H7 (cell line): ENCODE measurements at regions not wholly inside any gene's neighbourhood (a gene's known extent, or its start where the extent isn't known, plus 50 kb on each side); places are given as distances from the start of the nearest gene placed in this dataset.

Source experiments
- DNase-seq: peaks from one replicate; pipeline ENCODE4 v3.0.0; 2012
- H3K27me3 ChIP-seq: 2 replicates; pipeline ENCODE4 v1.6.0; 2011; ENCODE audit warnings: mild to moderate bottlenecking, low read length; ENCODE audit not compliant: control insufficient read depth, insufficient read depth
- H3K36me3 ChIP-seq: replicated peaks from 2 replicates; pipeline ENCODE4 v1.5.1; 2011; ENCODE audit warnings: low read length; ENCODE audit not compliant: control insufficient read depth, insufficient read depth
- H3K4me3 ChIP-seq: 2 replicates; pipeline ENCODE4 v1.5.1; 2011; ENCODE audit warnings: low read depth, mild to moderate bottlenecking, control low read depth, low read length, moderate library complexity; ENCODE audit not compliant: insufficient read depth

DNA sequence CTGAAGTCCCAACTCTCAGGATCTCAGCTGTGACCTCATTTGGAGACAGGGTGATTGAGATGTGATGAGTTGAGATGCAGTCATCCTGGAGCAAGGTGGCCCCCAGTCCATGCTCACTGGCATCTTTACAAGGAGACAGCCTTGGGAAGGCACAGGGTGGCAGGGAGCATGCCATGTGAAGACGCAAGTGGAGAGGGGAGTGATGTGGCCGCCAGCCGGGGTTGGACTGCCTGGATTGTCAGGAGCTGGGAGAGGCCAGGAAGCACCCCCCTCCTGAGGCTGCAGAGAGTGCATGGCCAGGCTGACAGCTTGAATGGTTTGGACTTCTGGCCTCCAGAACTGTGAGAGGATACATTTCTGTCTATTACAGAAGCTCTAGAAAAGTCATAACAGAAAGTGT, 194.4 kb downstream of the UQCRFS1 start:
- peaks cover 5% of the 10 kb centered on the region for H3K27me3 ChIP-seq
- no peak for DNase-seq
- H3K4me3 ChIP-seq: no peak overlapping the region
- no peaks in the 10 kb centered on the region for H3K36me3 ChIP-seq

GRCh38 chr19:29017788-29018187, 195.2 kb downstream of the UQCRFS1 start:
- Histone ChIP-seq H3K36me3 (no peaks in the 10 kb centered on the region), H3K27me3 (peaks cover 5% of the 10 kb centered on the region), H3K4me3 (no peak overlapping the region)
- DNase-seq: no peak

DNA sequence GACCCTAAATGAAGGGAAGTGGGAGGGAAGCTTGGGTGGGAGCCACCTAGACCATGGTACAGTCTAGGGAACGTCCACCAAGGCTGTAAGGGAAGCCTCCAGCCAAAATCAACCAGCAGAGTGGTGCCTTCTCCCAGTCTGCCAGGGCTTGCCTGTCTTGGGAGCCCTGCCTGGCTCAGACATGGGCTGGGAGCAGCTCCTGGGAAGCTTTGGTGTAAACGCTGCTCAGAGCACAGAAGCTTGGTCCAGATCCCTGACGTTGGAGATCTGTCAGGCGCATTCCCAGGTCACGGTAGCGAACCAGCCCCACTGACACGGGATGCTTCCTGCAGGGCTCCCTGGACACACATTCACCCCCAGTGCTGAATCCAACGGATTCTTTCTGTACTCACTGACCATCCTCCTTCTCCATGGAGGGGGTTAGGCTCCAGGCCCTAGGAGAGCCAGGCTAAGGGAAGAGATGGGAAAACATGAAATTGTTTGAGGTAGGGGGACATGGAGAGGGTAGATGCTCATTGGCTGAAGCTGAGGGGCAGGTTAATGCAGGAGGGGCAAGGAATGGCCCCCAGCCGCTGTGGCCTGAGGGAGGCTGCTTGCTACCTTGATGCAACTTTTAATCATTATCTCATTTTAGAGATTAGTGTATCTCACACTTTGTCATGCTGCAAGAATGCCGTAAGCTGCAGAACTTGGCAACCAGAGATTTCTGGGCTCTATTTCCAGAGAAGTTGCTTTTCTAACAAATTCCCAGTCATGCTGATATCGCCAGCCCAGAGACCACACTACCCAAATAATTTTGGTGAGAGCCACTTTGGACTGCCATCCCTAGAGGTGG, 195.8 kb downstream of the UQCRFS1 start:
- H3K4me3 ChIP-seq: no peak overlapping the region
- peaks cover 5% of the 10 kb centered on the region for H3K27me3 ChIP-seq
- no peaks in the 10 kb centered on the region for H3K36me3 ChIP-seq
- no peak for DNase-seq

DNA sequence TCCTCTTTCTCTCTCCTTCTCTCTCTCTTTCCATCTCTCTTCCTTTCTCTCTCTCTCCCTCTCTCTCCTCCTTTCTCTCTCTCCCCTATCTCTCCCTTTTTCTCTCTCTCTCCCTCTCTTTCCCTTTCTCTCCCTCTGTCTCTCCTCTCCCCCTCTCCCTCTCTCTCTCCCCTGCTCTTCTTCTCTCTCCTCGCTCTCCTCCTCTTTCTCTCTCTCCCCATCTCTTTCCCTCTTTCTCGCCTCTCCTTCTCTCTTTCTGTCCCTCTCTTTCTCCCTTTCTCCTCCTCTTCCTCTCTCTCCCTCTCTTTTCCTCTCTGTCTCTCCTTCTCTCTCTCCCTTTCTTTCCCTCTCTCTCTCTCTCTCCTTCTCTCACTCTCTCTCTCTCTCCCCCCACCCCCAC, 196.6 kb downstream of the UQCRFS1 start:
- H3K4me3 ChIP-seq: no peak overlapping the region
- H3K27me3 ChIP-seq: peaks cover 5% of the 10 kb centered on the region
- H3K36me3 ChIP-seq: no peaks in the 10 kb centered on the region
- DNase-seq: no peak

DNA sequence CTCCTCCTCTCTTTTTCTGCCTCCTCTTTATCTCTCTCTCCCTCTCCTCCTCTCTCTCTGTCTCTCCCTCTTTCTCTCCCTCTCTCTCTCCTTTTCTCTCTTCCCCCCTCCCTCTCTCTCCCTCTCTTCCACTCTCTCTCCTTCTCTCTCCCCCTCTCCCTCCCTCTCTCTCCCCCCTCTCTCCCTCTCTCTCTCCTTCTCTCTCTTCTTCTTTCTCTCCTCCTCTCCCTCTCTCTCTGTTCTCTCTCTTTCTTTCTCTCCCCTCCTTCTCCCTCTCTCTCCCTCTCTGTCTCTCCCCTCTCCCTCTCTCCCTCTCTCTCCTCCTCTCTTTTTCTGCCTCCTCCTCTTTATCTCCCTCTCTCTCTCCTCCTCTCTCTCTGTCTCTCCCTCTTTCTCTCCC, 197.4 kb downstream of the UQCRFS1 start:
- peaks cover 5% of the 10 kb centered on the region for H3K27me3 ChIP-seq
- no peak for DNase-seq
- no peaks in the 10 kb centered on the region for H3K36me3 ChIP-seq
- no peak overlapping the region for H3K4me3 ChIP-seq

- no peak for DNase-seq
- Histone ChIP-seq H3K27me3 (peaks cover 5% of the 10 kb centered on the region), H3K4me3 (no peak overlapping the region), H3K36me3 (no peaks in the 10 kb centered on the region)
These were observed 198.0 kb downstream of the UQCRFS1 start for GRCh38 chr19:29014857-29015436.

DNA sequence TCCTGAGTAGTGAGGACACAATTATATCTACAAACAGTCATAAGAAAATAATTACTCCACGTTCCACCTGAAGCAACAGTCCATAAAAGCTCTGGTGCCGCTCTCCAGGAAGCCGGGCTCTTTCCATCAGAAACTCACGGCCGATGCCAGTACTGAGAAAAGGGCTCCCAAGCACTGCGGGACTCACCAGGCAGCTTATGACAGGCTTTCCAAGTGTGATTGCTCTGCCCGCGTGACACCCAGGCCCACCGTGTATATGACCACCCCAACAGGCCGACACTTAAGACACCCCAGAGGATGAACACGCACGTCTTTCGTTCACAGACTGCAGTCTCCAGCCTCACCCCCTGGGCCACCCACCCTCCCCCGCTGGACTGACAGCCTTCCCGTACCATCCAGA, 199.0 kb downstream of the UQCRFS1 start:
- DNase-seq: no peak
- Histone ChIP-seq H3K4me3 (no peak overlapping the region), H3K27me3 (peaks cover 5% of the 10 kb centered on the region)

GRCh38 chr19:29013325-29013724, 199.6 kb downstream of the UQCRFS1 start:
- Histone ChIP-seq H3K4me3 (no peak overlapping the region), H3K27me3 (peaks cover 5% of the 10 kb centered on the region), H3K36me3 (no peaks in the 10 kb centered on the region)
- DNase-seq: peak; percentile 73

More for the DNA sequence above, 199.0 kb downstream of the UQCRFS1 start:
- no peaks in the 10 kb centered on the region for H3K36me3 ChIP-seq

GRCh38 chr19:29012457-29012856, 200.5 kb downstream of the UQCRFS1 start:
- DNase-seq: no peak

DNA sequence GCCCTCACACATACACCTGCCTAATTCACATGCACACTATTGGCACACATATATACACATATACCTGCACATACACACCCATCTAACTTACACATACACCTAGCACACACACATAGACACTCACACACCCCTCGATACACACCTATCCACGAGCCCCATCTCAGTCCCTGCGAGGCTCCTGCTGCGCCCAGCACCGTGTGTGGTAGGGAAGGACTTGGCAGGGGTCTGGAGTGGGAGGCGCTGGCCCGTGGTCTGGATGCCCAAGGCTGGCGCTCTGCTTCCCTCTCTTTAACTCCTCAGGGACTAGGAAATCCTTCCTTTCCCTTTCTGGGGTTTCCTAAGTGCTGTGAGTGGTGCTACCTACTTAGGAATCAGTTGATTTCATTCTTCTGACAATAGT, 202.7 kb downstream of the UQCRFS1 start:
- no peaks in the 10 kb centered on the region for H3K36me3 ChIP-seq
- no peaks in the 10 kb centered on the region for H3K27me3 ChIP-seq
- DNase-seq: no peak
- no peak overlapping the region for H3K4me3 ChIP-seq

More at GRCh38 chr19:29012457-29012856, 200.5 kb downstream of the UQCRFS1 start:
- Histone ChIP-seq H3K36me3 (no peaks in the 10 kb centered on the region), H3K4me3 (no peak overlapping the region), H3K27me3 (peaks cover 5% of the 10 kb centered on the region)

GRCh38 chr19:29006057-29006735, 206.8 kb downstream of the UQCRFS1 start:
- no peak for DNase-seq
- Histone ChIP-seq H3K4me3 (no peak overlapping the region), H3K36me3 (no peaks in the 10 kb centered on the region), H3K27me3 (no peaks in the 10 kb centered on the region)

- H3K27me3 ChIP-seq: no peaks in the 10 kb centered on the region
- DNase-seq: no peak
- no peak overlapping the region for H3K4me3 ChIP-seq
- no peaks in the 10 kb centered on the region for H3K36me3 ChIP-seq
These were observed 208.2 kb downstream of the UQCRFS1 start for GRCh38 chr19:29004796-29005195.

- peak; percentile 55 for DNase-seq
- Histone ChIP-seq H3K36me3 (no peaks in the 10 kb centered on the region), H3K4me3 (no peak overlapping the region), H3K27me3 (no peaks in the 10 kb centered on the region)
These were observed 209.1 kb downstream of the UQCRFS1 start for GRCh38 chr19:29003641-29004409.

DNA sequence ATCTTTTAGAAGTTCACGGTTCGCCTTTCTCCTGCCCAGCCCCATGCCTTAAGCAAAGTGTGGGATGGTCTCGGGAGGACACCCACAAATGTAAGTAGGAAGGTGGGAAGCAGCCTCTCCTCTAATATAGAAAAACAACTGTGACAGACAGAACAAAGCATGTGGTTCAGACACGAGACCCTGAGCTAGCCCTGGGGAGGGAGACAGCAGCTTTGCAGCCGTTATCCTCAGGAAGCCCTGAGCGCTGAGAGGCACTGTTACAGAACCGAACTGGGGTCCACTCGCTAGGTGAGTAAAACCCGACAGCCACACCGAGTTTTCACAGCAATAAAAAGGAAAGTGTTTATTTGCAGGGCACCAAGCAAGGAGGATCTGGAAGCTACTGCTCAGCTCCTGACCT, 210.6 kb downstream of the UQCRFS1 start:
- Histone ChIP-seq H3K4me3 (no peak overlapping the region), H3K27me3 (no peaks in the 10 kb centered on the region), H3K36me3 (no peaks in the 10 kb centered on the region)
- DNase-seq: no peak
